UCSD-AML1 (cell line): ENCODE measurements at regions not wholly inside any gene's neighbourhood (a gene's known extent, or its start where the extent isn't known, plus 50 kb on each side); places are given as distances from the start of the nearest gene placed in this dataset.

Source experiments
- DNase-seq: peaks from one replicate; lab custom pipeline; 2025; ENCODE audit not compliant: unreplicated experiment; lab: John Stamatoyannopoulos, UW

DNA sequence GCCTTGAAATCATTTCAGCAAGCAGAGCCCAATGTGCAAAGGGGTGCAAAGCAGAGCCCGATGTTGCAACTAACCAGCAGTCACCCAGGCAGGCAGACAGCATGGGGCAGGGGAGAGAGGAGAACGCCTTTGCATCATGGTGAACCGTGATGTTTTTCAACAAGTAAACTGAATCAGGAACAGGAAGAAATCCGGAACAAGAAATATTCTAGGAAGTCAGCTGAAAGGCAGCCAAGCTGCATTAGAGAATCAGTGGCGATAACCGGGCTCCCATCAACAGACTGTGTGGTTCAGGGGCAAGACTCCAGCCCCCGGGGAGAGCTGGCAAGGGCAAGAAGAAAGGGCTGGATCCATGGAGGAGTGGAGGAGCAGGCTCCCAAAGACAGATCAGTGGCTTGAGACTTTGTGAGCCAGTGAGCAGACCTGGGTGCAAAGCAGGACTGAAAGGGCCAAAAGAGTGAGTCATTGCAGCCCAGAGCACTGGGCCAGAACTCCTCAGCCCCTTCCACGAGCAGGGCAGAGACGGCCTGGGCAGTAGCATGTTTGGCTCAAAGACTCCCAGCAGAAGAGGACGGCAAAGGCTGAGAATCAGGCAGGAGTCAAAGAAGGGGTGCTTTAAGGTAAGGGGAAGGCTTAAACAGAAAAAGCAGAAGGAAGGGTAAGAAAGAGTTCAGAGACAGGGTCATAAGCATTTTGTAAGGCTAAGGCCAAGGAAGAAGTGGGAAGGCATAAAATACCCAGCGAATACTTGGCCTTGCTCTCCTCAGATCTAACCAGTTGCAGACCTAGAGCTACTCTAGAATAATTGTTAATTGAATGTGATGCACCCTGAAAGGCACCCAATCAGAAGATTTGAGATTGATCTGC, 155.0 kb downstream of the SETD4 start:
- no peak for DNase-seq

DNA sequence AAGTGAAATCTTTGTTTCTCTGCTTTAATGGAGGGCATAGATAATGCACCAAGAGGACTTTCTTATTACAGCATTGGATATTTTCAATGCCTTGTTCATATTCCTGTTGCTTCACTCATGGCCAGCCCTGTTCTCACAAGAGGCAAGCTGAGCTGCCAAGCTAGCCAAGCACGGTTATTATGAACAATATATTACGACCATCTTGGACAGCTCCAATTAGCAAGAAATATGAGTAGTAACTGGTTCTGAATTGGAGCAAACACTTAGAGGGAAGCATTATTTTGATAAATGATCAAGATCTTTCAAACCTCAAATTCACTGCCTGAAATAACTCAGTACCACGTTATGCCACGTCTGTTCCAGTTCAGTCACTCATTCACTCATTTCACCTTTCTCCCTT, 159.8 kb downstream of the SETD4 start:
- DNase-seq: no peak

DNA sequence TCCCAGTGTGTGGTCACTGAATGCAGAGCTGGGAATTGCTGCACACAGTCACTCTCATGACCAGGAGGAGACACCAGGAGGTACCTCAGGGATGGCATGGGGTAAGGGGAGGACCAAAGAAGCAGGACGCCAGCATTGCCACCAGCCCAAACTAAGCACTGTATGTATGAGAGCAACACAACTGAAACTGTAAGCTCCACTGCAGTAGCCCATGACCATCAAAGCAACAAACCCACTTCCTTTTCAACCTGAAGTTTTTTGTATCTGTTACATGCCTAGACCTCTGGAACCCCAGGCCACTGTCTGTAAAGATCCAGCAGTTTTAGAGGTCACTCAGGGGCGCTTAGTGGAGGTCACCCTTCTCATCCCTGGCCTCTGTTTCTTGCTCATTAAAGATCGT, 164.3 kb downstream of the SETD4 start:
- DNase-seq: no peak

DNA sequence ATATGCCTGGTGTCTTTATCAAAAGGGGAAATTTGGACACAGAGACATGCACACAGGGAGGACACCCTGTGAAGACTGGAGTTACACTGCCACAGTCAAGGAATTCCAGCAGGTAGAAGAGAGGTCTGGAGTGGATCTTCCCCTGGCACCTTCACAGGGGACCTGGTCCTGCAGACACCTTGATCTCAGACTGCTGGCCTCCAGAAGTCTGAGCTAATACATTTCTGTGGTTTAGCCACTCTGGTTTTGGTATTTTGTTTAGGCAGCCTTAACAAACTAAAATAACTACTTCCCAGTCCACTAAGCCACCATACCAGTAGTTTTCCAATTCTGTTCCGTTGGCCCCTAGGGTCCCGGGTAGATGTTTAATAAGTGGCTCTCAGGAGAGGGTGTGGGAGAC, 164.7 kb downstream of the SETD4 start:
- no peak for DNase-seq

- DNase-seq: no peak
Measured at GRCh38 chr21:35893156-35893555, 167.2 kb downstream of the SETD4 start.

GRCh38 chr21:35886887-35887286, 173.4 kb downstream of the SETD4 start:
- no peak for DNase-seq

GRCh38 chr21:35885942-35886541, 174.3 kb downstream of the SETD4 start:
- DNase-seq: no peak

DNA sequence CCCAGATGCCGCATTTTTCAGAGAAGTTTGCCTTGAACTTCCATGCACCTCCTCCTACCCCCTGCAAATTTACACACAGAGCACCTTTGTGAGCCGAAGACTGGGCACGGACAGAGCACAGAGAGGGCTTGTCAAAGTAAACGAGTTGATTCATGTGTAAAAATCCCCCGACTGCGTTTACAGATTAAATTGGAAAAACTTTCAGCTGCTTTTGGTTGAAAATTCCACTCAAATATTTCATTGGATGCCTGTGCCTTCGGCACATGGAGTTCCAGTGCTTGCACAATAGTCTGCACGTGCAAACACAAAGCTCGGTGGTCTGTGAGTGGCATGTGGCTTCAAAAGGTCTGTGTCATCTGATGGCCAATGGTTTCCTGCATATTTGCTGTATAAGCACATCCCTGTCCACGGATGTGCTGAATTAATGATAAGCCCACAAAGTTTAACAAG, 177.5 kb downstream of the SETD4 start:
- no peak for DNase-seq

- DNase-seq: no peak
Measured at GRCh38 chr21:35873441-35873840, 186.9 kb downstream of the SETD4 start.

DNA sequence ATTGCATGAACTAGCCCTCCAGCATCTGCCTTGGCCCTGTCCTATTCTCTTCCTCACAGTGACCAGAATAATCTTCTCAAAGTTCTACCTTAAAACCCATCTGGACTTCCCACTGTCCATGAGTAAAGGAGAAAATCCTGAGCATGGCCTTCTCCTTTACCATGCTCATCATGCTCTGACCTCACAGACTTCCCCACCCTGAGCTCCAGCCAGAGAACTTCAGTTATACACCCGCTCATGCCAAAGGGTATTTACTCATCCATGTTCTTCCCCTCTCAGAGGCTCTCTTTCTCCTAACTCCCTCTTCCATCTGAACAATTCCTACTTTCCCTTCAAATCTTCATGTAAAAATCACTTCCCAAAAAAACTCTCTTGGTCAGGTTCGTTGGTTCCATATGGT, 188.4 kb downstream of the SETD4 start:
- DNase-seq: no peak

DNA sequence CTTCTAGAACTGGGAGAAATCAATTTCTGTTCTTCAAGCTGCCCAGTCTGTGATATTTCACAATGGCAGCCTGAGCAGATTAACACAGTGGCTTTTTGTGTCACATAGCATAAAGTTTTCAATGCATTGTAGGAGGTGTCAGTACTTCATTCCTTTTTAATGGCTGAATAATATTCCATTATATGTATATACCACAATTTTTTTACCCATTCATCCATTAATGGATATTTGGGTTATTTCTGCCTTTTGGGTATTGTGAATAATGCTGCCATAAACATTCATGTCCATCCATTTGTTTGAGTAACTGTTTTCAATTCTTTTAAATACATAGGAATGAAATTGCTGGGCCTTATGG, 191.5 kb downstream of the SETD4 start:
- DNase-seq: no peak

DNA sequence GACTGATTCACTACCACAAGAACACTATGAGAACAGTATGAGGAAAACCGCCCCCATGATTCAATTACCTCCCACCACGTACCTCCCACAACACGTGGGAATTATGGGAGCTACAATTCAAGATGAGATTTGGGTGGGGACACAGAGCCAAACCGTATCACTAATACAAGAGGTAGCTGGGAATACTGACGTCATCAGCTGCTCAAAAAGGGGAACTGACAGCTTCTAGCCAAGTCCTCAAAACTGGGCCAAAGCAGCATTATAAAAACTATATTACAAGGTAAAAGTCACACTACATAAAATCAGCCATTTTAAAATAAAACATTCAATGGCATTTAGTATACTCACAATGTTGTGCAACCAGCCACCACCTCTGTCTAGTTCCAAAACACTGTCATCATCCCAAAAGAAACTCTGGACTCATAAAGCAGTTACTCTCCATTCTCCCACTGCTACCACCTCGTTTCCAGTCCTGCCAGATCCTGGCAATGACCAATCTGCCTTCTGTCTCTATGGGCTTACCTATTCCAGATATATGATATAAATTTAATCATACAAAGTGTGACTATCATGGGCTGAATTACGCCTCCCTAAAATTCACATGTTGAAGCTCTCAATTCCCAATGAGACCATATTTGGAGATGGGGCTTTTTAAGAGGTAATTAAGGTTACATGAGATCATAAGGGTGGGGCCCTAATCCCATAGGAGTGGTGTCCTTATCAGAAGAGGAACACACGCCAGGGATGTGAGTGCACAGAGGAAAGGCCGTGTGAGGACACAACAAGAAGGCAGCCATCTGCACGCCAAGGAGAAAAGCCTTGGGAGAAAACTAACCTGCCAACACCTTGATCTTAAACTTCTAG, 192.1 kb downstream of the SETD4 start:
- DNase-seq: no peak

- DNase-seq: no peak
Measured at GRCh38 chr21:35864039-35864438, 196.3 kb downstream of the SETD4 start.

DNA sequence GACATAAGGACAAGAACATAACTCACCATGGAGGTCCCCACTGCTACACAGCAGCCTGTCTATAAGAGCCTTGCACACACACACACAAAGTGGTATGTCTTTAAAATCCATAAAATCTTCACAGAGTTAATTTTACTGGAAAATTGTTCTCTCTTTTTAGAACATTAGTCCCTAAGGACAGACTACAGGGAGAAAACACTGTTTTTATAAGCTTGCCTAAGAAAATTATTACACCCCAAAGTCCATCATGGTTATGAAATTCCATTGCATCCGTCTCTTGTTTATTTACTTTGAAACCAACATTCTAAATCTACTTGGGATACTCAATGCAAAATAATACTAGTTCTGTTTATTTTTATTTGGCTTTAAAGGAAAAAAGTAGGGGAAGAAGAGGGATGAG, 197.4 kb downstream of the SETD4 start:
- DNase-seq: no peak

- DNase-seq: no peak
Measured at GRCh38 chr21:35861661-35862060, 198.7 kb downstream of the SETD4 start.

- DNase-seq: no peak
Measured at GRCh38 chr21:35860189-35860869, 200.0 kb downstream of the SETD4 start.

GRCh38 chr21:35859677-35860076, 200.6 kb downstream of the SETD4 start:
- DNase-seq: no peak

DNA sequence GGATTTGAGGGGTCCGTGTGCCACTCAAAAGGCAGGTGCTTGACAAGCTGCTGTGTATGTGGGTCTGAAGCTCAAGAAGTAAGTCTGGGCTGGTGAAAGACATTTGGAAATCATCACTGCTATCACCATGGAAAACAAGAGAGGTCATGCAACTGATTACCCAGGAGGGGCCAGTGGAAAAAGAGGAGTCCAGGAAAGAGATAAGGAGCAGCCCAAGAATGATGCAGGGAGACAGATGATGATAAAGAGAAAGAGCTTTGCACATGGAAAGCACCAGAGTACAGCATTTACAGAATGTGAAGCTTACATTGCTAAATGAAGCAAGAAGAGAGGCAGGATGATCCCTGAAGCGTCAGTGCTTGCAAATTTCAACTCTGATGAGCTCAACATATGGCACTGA, 203.2 kb downstream of the SETD4 start:
- DNase-seq: no peak

DNA sequence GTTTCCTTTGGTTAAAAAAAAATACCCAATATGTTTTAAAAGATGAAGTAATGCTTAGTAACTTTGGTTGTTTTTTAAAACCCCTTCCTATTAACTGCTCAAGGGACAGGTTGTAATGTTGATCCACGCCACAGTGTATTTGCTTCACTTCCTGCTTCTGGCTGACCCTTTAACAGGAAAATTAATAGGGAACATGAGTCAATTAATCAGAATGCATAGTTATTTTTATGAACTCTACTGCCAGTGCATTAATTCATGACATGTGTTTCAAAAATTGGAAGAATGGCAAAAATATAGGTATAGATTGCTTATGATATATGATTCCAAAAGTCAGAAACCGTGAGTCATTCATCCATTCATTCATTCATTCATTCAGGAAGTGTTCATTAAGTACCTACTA, 204.8 kb downstream of the SETD4 start:
- no peak for DNase-seq

GRCh38 chr21:35854281-35854680, 206.0 kb downstream of the SETD4 start:
- no peak for DNase-seq
